ENCODE measurements at regions not wholly inside any gene's neighbourhood (a gene's known extent, or its start where the extent isn't known, plus 50 kb on each side); places are given as distances from the start of the nearest gene placed in this dataset.

GRCh38 chr5:4204276-4205141, 608.9 kb downstream of the IRX1 start:
- Mint-ChIP-seq H3K36me3 (ENCODE audit: low read depth) (no peaks in the 10 kb centered on the region), H3K4me3 (no peak overlapping the region), H3K4me1 (peaks cover 49% of the 10 kb centered on the region), H3K27me3 (ENCODE audit: insufficient read depth) (peaks cover 23% of the 10 kb centered on the region), H3K9me3 (no peaks in the 10 kb centered on the region), H3K27ac (no peak overlapping the region)
- no peak overlapping the region for H3K9ac ChIP-seq (ENCODE audit: extremely low read depth, low read length, poor library complexity, severe bottlenecking)
- H3K9me3 ChIP-seq (ENCODE audit: control insufficient read depth, low read length): no peaks in the 10 kb centered on the region
- 91 to 98% methylated on average over 7 to 10 of the region's 11 CpGs for WGBS, 2 experiments (ENCODE audit: insufficient coverage in 1 of 2, insufficient read length in 1 of 2)
- no peak overlapping the region for H3K4me3 ChIP-seq (ENCODE audit: low read length)
- H3K27me3 ChIP-seq (ENCODE audit: control insufficient read depth, insufficient read depth, low read length, poor library complexity, severe bottlenecking): no peaks in the 10 kb centered on the region
- H3K4me1 ChIP-seq (ENCODE audit: control insufficient read depth, insufficient read depth, low read length): peaks cover 5% of the 10 kb centered on the region
- H3K27ac ChIP-seq (ENCODE audit: low read depth, low read length): no peak overlapping the region
- no peak for DNase-seq
- no peak for TF ChIP-seq CTCF (conservative IDR thresholded peaks at IDR 0.05)
- H3K36me3 ChIP-seq (ENCODE audit: control insufficient read depth, insufficient read depth, low read length): no peaks in the 10 kb centered on the region

- H3K36me3 ChIP-seq (ENCODE audit: control insufficient read depth, insufficient read depth, low read length): no peaks in the 10 kb centered on the region
- no peak for DNase-seq
- no peak overlapping the region for H3K9ac ChIP-seq (ENCODE audit: extremely low read depth, low read length, poor library complexity, severe bottlenecking)
- no peaks in the 10 kb centered on the region for H3K9me3 Mint-ChIP-seq
- no peaks in the 10 kb centered on the region for H3K27me3 ChIP-seq (ENCODE audit: control insufficient read depth, insufficient read depth, low read length, poor library complexity, severe bottlenecking)
- H3K27me3 Mint-ChIP-seq (ENCODE audit: insufficient read depth): peaks cover 27% of the 10 kb centered on the region
- peaks cover 46% of the 10 kb centered on the region for H3K4me1 Mint-ChIP-seq
- WGBS, 2 experiments (ENCODE audit: insufficient coverage in 1 of 2, insufficient read length in 1 of 2): 88 to 96% methylated on average over 3 to 4 of the region's 4 CpGs
- H3K36me3 Mint-ChIP-seq (ENCODE audit: low read depth): no peaks in the 10 kb centered on the region
- H3K9me3 ChIP-seq (ENCODE audit: control insufficient read depth, low read length): no peaks in the 10 kb centered on the region
- H3K4me3 ChIP-seq (ENCODE audit: low read length): no peak overlapping the region
- H3K27ac Mint-ChIP-seq: no peak overlapping the region
- TF ChIP-seq CTCF (conservative IDR thresholded peaks at IDR 0.05): no peak
- no peak overlapping the region for H3K27ac ChIP-seq (ENCODE audit: low read depth, low read length)
- peaks cover 3% of the 10 kb centered on the region for H3K4me1 ChIP-seq (ENCODE audit: control insufficient read depth, insufficient read depth, low read length)
- no peak overlapping the region for H3K4me3 Mint-ChIP-seq
Observed at GRCh38 chr5:4205398-4205797, 609.8 kb downstream of the IRX1 start.

GRCh38 chr5:4206127-4206526, 610.5 kb downstream of the IRX1 start:
- Histone ChIP-seq H3K9me3 (ENCODE audit: control insufficient read depth, low read length) (no peaks in the 10 kb centered on the region), H3K36me3 (ENCODE audit: control insufficient read depth, insufficient read depth, low read length) (no peaks in the 10 kb centered on the region), H3K4me1 (ENCODE audit: control insufficient read depth, insufficient read depth, low read length) (peaks cover 3% of the 10 kb centered on the region), H3K27ac (ENCODE audit: low read depth, low read length) (no peak overlapping the region), H3K27me3 (ENCODE audit: control insufficient read depth, insufficient read depth, low read length, poor library complexity, severe bottlenecking) (no peaks in the 10 kb centered on the region), H3K9ac (ENCODE audit: extremely low read depth, low read length, poor library complexity, severe bottlenecking) (no peak overlapping the region), H3K4me3 (ENCODE audit: low read length) (no peak overlapping the region)
- Mint-ChIP-seq H3K36me3 (ENCODE audit: low read depth) (no peaks in the 10 kb centered on the region), H3K27me3 (ENCODE audit: insufficient read depth) (peaks cover 27% of the 10 kb centered on the region), H3K4me3 (no peak overlapping the region), H3K9me3 (no peaks in the 10 kb centered on the region), H3K4me1 (peaks cover 39% of the 10 kb centered on the region), H3K27ac (peak overlapping the region; percentile 48)
- DNase-seq: no peak
- 83% methylated on average over 1 of the region's 1 CpG; no CpG with 5 or more reads in 1 of the 2 experiments for WGBS, 2 experiments (ENCODE audit: insufficient coverage in 1 of 2, insufficient read length in 1 of 2)
- no peak for TF ChIP-seq CTCF (conservative IDR thresholded peaks at IDR 0.05)

Data from endodermal cell (in vitro differentiated cells).